GM23338 (cell line): ENCODE measurements at regions not wholly inside any gene's neighbourhood (a gene's known extent, or its start where the extent isn't known, plus 50 kb on each side); places are given as distances from the start of the nearest gene placed in this dataset.
A peak's percentile ranks its signal among the peaks of the same experiment; 100 is the strongest.

ENCODE experiments used
- ATAC-seq: fragments of 200-7000 bp; cut with Tn5 transposase; 3 replicates; pipeline ENCODE4 v1.9.1; 2020
- DNase-seq: peaks from one replicate; pipeline ENCODE4 v3.0.0-alpha.2; 2015; ENCODE audit warnings: low spot score
- H2AFZ ChIP-seq: fragments of 200-600 bp; sonication (generic); 2 replicates; pipeline ENCODE4 v1.8.0; 2016; ENCODE audit warnings: antibody characterized with exemption, mild to moderate bottlenecking, moderate library complexity
- H3F3A ChIP-seq: fragments of 200-600 bp; sonication (generic); replicated peaks from 2 replicates; pipeline ENCODE4 v1.8.0; 2017; ENCODE audit warnings: antibody characterized with exemption, mixed run types, low read depth
- H3K27ac ChIP-seq: fragments of 200-600 bp; sonication (generic); 2 replicates; pipeline ENCODE4 v1.6.1; 2016; ENCODE audit warnings: low read depth
- H3K27me3 ChIP-seq: fragments of 200-600 bp; sonication (generic); 2 replicates; pipeline ENCODE4 v1.8.0; 2016; ENCODE audit warnings: mild to moderate bottlenecking, mixed run types, moderate library complexity; ENCODE audit not compliant: insufficient read depth
- H3K36me3 ChIP-seq: fragments of 200-600 bp; sonication (generic); 2 replicates; pipeline ENCODE4 v1.8.0; 2016; ENCODE audit warnings: mild to moderate bottlenecking; ENCODE audit not compliant: insufficient read depth
- H3K4me1 ChIP-seq: fragments of 200-600 bp; sonication (generic); 2 replicates; pipeline ENCODE4 v1.8.0; 2016; ENCODE audit warnings: mild to moderate bottlenecking, moderate library complexity; ENCODE audit not compliant: insufficient read depth
- H3K4me2 ChIP-seq: fragments of 200-600 bp; sonication (generic); 2 replicates; pipeline ENCODE4 v1.7.1; 2017; ENCODE audit warnings: mixed run types
- H3K4me3 ChIP-seq: fragments of 200-600 bp; sonication (generic); 2 replicates; pipeline ENCODE4 v1.6.1; 2016; ENCODE audit warnings: mixed run types
- H3K79me2 ChIP-seq: fragments of 200-600 bp; sonication (generic); replicated peaks from 2 replicates; pipeline ENCODE4 v1.8.0; 2017; ENCODE audit warnings: mild to moderate bottlenecking; ENCODE audit not compliant: insufficient read depth
- H3K9me2 ChIP-seq: fragments of 200-600 bp; sonication (generic); 2 replicates; pipeline ENCODE4 v1.8.0; 2017; ENCODE audit not compliant: insufficient read depth
- H4K20me1 ChIP-seq: fragments of 200-600 bp; sonication (generic); replicated peaks from 2 replicates; pipeline ENCODE4 v1.8.0; 2017; ENCODE audit warnings: mild to moderate bottlenecking; ENCODE audit not compliant: insufficient read depth
- H3K27ac Mint-ChIP-seq: 2 replicates; pipeline ENCODE4 v1.8.0; 2020; ENCODE audit warnings: inconsistent platforms, mild to moderate bottlenecking, moderate library complexity, mixed read lengths
- H3K27me3 Mint-ChIP-seq: 3 replicates; pipeline ENCODE4 v1.8.0; 2022; ENCODE audit warnings: low read depth, mild to moderate bottlenecking, moderate library complexity, mixed read lengths, inconsistent platforms; ENCODE audit not compliant: insufficient read depth, poor library complexity
- H3K36me3 Mint-ChIP-seq: 3 replicates; pipeline ENCODE4 v1.8.0; 2021; ENCODE audit warnings: low read depth, mild to moderate bottlenecking, inconsistent platforms, moderate library complexity, mixed read lengths
- H3K4me1 Mint-ChIP-seq: 3 replicates; pipeline ENCODE4 v1.8.0; 2020; ENCODE audit warnings: mild to moderate bottlenecking, inconsistent platforms, mixed read lengths
- H3K4me3 Mint-ChIP-seq: 3 replicates; pipeline ENCODE4 v1.8.0; 2021; ENCODE audit warnings: moderate library complexity, mild to moderate bottlenecking, inconsistent platforms, mixed read lengths
- H3K9me3 Mint-ChIP-seq: 3 replicates; pipeline ENCODE4 v1.8.0; 2020; ENCODE audit warnings: moderate library complexity, mild to moderate bottlenecking, inconsistent platforms, mixed read lengths
- CREB1 ChIP-seq: fragments of 250-450 bp; sonication (Bioruptor Pico); IDR thresholded peaks from 2 replicates; pipeline ENCODE4 v1.5.0; 2020; ENCODE audit warnings: low read depth, mild to moderate bottlenecking, moderate library complexity
- EZH2 ChIP-seq: fragments of 200-600 bp; sonication (generic); IDR thresholded peaks from one replicate; pipeline ENCODE4 v1.8.0; 2017; ENCODE audit warnings: antibody characterized with exemption, mild to moderate bottlenecking, low read depth; ENCODE audit not compliant: unreplicated experiment
- EZH2phosphoT487 ChIP-seq: fragments of 200-600 bp; sonication (generic); IDR thresholded peaks from one replicate; pipeline ENCODE4 v1.8.1; 2018; ENCODE audit warnings: antibody characterized with exemption; ENCODE audit not compliant: unreplicated experiment
- STAT1 ChIP-seq: IDR thresholded peaks from one replicate; pipeline ENCODE4 v1.6.1; 2016; ENCODE audit warnings: antibody characterized with exemption; ENCODE audit not compliant: unreplicated experiment
- ZNF331 ChIP-seq: fragments of 250-450 bp; sonication (Bioruptor Pico); IDR thresholded peaks from 2 replicates; pipeline ENCODE4 v1.5.0; 2020; ENCODE audit warnings: low read depth, mild to moderate bottlenecking, moderate library complexity
- ZNF462 ChIP-seq: fragments of 250-450 bp; sonication (Bioruptor Pico); IDR thresholded peaks from 2 replicates; pipeline ENCODE4 v1.5.0; 2020; ENCODE audit warnings: mild to moderate bottlenecking, moderate library complexity

- TF ChIP-seq ZNF462 = no peak
- no peak for TF ChIP-seq CREB1
- Mint-ChIP-seq H3K9me3 (no peaks in the 10 kb centered on the region), H3K27me3 (peaks cover 2% of the 10 kb centered on the region), H3K4me1 (peaks cover 10% of the 10 kb centered on the region; the same call in 2 of the 3 replicates), H3K4me3 (no peak overlapping the region), H3K27ac (no peak overlapping the region), H3K36me3 (no peaks in the 10 kb centered on the region)
- Histone ChIP-seq H3K36me3 (no peaks in the 10 kb centered on the region), H3K4me1 (no peaks in the 10 kb centered on the region; the same call in 1 of the 2 replicates), H2AFZ (no peak overlapping the region), H3K27me3 (no peaks in the 10 kb centered on the region), H3K27ac (no peak overlapping the region), H3K79me2 (no peaks in the 10 kb centered on the region), H3K4me3 (no peak overlapping the region), H3K9me2 (peaks cover 7% of the 10 kb centered on the region), H3F3A (no peaks in the 10 kb centered on the region), H4K20me1 (no peaks in the 10 kb centered on the region), H3K4me2 (no peak overlapping the region)
- DNase-seq = no peak
- no peak for ATAC-seq
Measured at GRCh38 chr22:27207907-27208306, 550.5 kb downstream of the MIAT start.

- no peak overlapping the region for H3K27ac ChIP-seq
- H4K20me1 ChIP-seq = no peaks in the 10 kb centered on the region
- Mint-ChIP-seq H3K27ac (no peak overlapping the region), H3K9me3 (no peaks in the 10 kb centered on the region), H3K27me3 (peaks cover 4% of the 10 kb centered on the region), H3K36me3 (no peaks in the 10 kb centered on the region), H3K4me1 (peaks cover 7% of the 10 kb centered on the region; the same call in 2 of the 3 replicates), H3K4me3 (no peak overlapping the region)
- no peak overlapping the region for H3K4me2 ChIP-seq
- no peaks in the 10 kb centered on the region for H3K36me3 ChIP-seq
- peak overlapping the region; percentile 85 for H2AFZ ChIP-seq
- no peaks in the 10 kb centered on the region for H3F3A ChIP-seq
- H3K27me3 ChIP-seq = no peaks in the 10 kb centered on the region
- H3K9me2 ChIP-seq = no peaks in the 10 kb centered on the region; the same call in 1 of the 2 replicates
- H3K4me3 ChIP-seq = no peak overlapping the region
- ATAC-seq (peak; percentile 57; the same call in 2 of the 3 replicates), DNase-seq (no peak)
- H3K79me2 ChIP-seq = no peaks in the 10 kb centered on the region
- no peaks in the 10 kb centered on the region; the same call in 1 of the 2 replicates for H3K4me1 ChIP-seq
- no peak for TF ChIP-seq ZNF462
- TF ChIP-seq EZH2 = no peak
- TF ChIP-seq EZH2phosphoT487 = no peak
- TF ChIP-seq ZNF331 (CRISPR knock-in tag) = no peak
- no peak for TF ChIP-seq STAT1
Measured at GRCh38 chr22:27210111-27210730, 552.8 kb downstream of the MIAT start.
